Osteoblast (primary cell): ENCODE measurements at regions not wholly inside any gene's neighbourhood (a gene's known extent, or its start where the extent isn't known, plus 50 kb on each side); places are given as distances from the start of the nearest gene placed in this dataset.

Experiments
- DNase-seq: peaks from one replicate; pipeline ENCODE4 v3.0.0; 2011; ENCODE audit warnings: low spot score, mixed read lengths; ENCODE audit not compliant: insufficient read length; ENCODE audit errors: missing footprints
- H2AFZ ChIP-seq: 2 replicates; pipeline ENCODE4 v1.6.0; 2011; ENCODE audit warnings: mild to moderate bottlenecking, low read length
- H3K27ac ChIP-seq: 2 replicates; pipeline ENCODE4 v1.5.1; 2011; ENCODE audit warnings: mild to moderate bottlenecking, low read depth, low read length, moderate library complexity
- H3K27me3 ChIP-seq: 2 replicates; pipeline ENCODE4 v1.6.0; 2012; ENCODE audit warnings: mild to moderate bottlenecking, control low read depth, inconsistent platforms, low read length, moderate library complexity; ENCODE audit not compliant: insufficient read depth
- H3K36me3 ChIP-seq: 2 replicates; pipeline ENCODE4 v1.5.1; 2011; ENCODE audit warnings: mild to moderate bottlenecking, low read length, control low read depth, moderate library complexity; ENCODE audit not compliant: insufficient read depth
- H3K4me1 ChIP-seq: 2 replicates; pipeline ENCODE4 v1.5.1; 2011; ENCODE audit warnings: mild to moderate bottlenecking, low read length, control low read depth, moderate library complexity; ENCODE audit not compliant: insufficient read depth
- H3K4me2 ChIP-seq: 2 replicates; pipeline ENCODE4 v1.6.0; 2011; ENCODE audit warnings: mild to moderate bottlenecking, low read length; ENCODE audit not compliant: insufficient read depth
- H3K4me3 ChIP-seq: fragments of 200-600 bp; sonication (generic); 3 replicates; pipeline ENCODE4 v1.5.1; 2012; ENCODE audit warnings: mild to moderate bottlenecking, low read length, inconsistent platforms; ENCODE audit not compliant: insufficient read depth
- H3K79me2 ChIP-seq: 2 replicates; pipeline ENCODE4 v1.6.0; 2012; ENCODE audit warnings: mild to moderate bottlenecking, low read length, control low read depth, inconsistent platforms; ENCODE audit not compliant: insufficient read depth
- H3K9me3 ChIP-seq: 2 replicates; pipeline ENCODE4 v1.5.1; 2011; ENCODE audit warnings: low read depth, low read length, control low read depth
- H4K20me1 ChIP-seq: 2 replicates; pipeline ENCODE4 v1.6.0; 2012; ENCODE audit warnings: mild to moderate bottlenecking, low read length, control low read depth; ENCODE audit not compliant: insufficient read depth
- TF ChIP-seq, protein P1 (sequence below): IDR thresholded peaks from 2 replicates; pipeline ENCODE4 v1.5.1; 2011; ENCODE audit warnings: mild to moderate bottlenecking, low read depth, low read length, moderate library complexity; ENCODE audit errors: extremely low read depth

DNA sequence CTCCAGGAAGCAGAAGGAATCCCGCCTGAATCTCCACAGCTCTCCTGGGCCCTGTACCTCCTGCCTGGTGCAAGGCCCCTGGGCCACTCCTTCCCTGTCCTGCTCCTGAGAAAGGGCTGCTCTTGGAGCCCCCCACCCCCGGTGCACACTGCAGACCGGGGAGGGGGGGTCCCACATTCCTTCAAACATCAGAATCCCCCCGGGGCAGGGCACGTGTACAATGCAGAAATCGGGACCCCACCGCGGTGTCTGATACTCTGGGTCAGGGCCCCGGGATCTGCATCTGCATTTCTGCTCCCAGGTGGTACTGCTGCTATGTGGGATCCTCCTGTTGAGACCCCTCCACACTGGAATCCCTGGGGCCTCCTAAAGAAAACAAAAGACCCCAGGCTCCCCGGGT lies 99.5 kb upstream of the GSE1 start:
- H3K36me3 ChIP-seq, result no peaks in the 10 kb centered on the region
- TF ChIP-seq, protein P1, sequence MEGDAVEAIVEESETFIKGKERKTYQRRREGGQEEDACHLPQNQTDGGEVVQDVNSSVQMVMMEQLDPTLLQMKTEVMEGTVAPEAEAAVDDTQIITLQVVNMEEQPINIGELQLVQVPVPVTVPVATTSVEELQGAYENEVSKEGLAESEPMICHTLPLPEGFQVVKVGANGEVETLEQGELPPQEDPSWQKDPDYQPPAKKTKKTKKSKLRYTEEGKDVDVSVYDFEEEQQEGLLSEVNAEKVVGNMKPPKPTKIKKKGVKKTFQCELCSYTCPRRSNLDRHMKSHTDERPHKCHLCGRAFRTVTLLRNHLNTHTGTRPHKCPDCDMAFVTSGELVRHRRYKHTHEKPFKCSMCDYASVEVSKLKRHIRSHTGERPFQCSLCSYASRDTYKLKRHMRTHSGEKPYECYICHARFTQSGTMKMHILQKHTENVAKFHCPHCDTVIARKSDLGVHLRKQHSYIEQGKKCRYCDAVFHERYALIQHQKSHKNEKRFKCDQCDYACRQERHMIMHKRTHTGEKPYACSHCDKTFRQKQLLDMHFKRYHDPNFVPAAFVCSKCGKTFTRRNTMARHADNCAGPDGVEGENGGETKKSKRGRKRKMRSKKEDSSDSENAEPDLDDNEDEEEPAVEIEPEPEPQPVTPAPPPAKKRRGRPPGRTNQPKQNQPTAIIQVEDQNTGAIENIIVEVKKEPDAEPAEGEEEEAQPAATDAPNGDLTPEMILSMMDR, result no peak
- DNase-seq, result no peak
- no peak overlapping the region for H2AFZ ChIP-seq
- H3K4me2 ChIP-seq, result no peak overlapping the region
- H3K27ac ChIP-seq, result peak overlapping the region; percentile 91
- H3K79me2 ChIP-seq, result no peaks in the 10 kb centered on the region
- H3K27me3 ChIP-seq, result no peaks in the 10 kb centered on the region
- no peak overlapping the region for H3K4me3 ChIP-seq
- no peaks in the 10 kb centered on the region for H4K20me1 ChIP-seq
- H3K9me3 ChIP-seq, result no peaks in the 10 kb centered on the region
- peaks cover 29% of the 10 kb centered on the region for H3K4me1 ChIP-seq

DNA sequence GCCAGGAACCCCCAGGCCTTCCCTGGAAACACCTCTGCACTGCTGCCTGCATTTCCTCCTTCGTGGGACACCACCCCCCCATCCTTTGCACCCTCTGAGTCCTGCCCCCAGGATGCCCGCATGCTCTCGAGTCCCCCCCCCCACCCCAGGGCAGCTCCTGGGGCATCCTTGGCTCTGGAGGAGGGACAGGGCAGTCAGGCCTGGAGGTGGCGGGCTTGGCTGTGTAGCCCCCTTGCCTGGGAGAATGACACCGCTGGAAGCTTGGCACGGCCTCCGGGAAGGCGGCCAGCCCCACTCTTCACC lies 98.9 kb upstream of the GSE1 start:
- peak overlapping the region; percentile 60 for H2AFZ ChIP-seq
- H3K4me3 ChIP-seq, result peak overlapping the region; percentile 47
- H4K20me1 ChIP-seq, result no peaks in the 10 kb centered on the region
- peak overlapping the region; percentile 83 for H3K4me2 ChIP-seq
- no peaks in the 10 kb centered on the region for H3K9me3 ChIP-seq
- peak overlapping the region; percentile 91 for H3K27ac ChIP-seq
- peaks cover 29% of the 10 kb centered on the region for H3K4me1 ChIP-seq
- H3K27me3 ChIP-seq, result no peaks in the 10 kb centered on the region
- TF ChIP-seq, protein P1, result no peak
- no peaks in the 10 kb centered on the region for H3K36me3 ChIP-seq
- DNase-seq, result no peak
- H3K79me2 ChIP-seq, result no peaks in the 10 kb centered on the region

DNA sequence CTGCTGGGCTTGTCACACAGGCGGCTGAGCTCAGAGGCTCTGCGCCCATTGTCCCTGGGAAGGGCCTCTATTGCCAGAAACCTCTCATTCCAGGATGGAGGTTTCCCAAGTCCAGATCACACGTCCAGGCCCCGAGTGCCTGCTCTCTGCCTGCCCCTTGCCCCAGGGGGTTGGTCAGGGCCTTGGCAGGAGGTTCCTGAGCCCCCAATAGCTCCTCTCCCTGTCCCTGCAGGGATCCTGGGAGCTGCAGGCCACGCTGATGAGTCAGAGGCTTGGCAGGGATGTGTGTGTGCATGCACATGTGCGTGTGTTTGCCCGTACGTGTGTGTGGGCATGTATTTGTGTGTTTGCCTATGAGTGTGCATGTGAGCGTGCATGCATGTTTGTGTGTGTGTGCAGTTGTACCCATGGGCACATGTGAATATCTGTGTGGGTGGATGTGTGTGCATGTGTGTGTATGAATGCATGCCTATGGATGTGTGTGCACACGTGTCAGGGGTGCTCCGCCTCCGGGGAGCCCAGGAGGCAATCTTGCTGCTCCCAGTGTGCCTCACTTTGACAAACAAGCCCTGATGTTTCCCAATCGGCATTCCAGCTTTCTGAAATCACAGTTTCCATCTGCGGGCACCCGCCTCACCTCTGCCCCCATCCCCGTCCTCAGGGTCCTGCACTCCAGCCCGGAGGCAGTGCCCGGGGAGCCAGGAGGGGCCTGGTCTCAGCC lies 98.4 kb upstream of the GSE1 start:
- TF ChIP-seq, protein P1, result no peak
- peak; percentile 99 for DNase-seq
- H3K27ac ChIP-seq, result peak overlapping the region; percentile 91
- H3K4me3 ChIP-seq, result peak overlapping the region; percentile 56
- H3K27me3 ChIP-seq, result no peaks in the 10 kb centered on the region
- peak overlapping the region; percentile 83 for H3K4me2 ChIP-seq
- H2AFZ ChIP-seq, result peak overlapping the region; percentile 60
- no peaks in the 10 kb centered on the region for H3K36me3 ChIP-seq
- H3K79me2 ChIP-seq, result no peaks in the 10 kb centered on the region
- no peaks in the 10 kb centered on the region for H3K9me3 ChIP-seq
- no peaks in the 10 kb centered on the region for H4K20me1 ChIP-seq
- H3K4me1 ChIP-seq, result peaks cover 29% of the 10 kb centered on the region

DNA sequence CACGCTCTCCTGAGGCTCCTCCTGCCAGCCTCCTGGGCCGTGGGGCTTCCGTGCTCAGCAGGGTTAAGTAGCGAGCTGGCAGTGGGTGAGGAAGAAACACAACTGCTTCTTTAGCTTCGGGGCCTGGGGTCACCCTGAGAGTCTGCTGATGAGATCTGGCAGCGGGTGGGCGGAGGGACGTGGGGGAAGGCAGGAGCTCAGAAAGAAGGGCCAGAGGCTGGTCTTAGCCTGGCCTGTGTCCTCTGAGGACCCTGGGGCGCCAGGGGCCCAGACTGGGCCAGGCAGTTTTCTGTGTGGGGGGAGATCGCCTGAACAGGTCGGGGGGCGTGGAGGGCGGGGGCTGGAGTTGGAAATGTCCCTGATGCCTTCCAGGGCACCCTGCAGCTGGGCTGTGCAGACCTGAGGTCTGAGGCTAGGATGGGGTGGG lies 97.8 kb upstream of the GSE1 start:
- Histone ChIP-seq H3K9me3 (no peaks in the 10 kb centered on the region), H3K27ac (peak overlapping the region; percentile 91), H3K4me3 (peak overlapping the region; percentile 56), H3K79me2 (no peaks in the 10 kb centered on the region), H2AFZ (peak overlapping the region; percentile 45), H3K4me2 (peak overlapping the region; percentile 83), H3K36me3 (no peaks in the 10 kb centered on the region), H3K27me3 (no peaks in the 10 kb centered on the region), H4K20me1 (no peaks in the 10 kb centered on the region), H3K4me1 (peaks cover 29% of the 10 kb centered on the region)
- DNase-seq, result no peak
- TF ChIP-seq, protein P1, result no peak
